Esophagus muscularis mucosa (tissue), 4 donors: ENCODE measurements at regions not wholly inside any gene's neighbourhood (a gene's known extent, or its start where the extent isn't known, plus 50 kb on each side); places are given as distances from the start of the nearest gene placed in this dataset.

Experiments used
- DNase-seq: peaks from one replicate; pipeline ENCODE4 v3.0.0-alpha.2; 2017; ENCODE audit errors: extremely low spot score
- H3K27ac ChIP-seq, 4 donors: fragments of 200-600 bp; sonication (generic); replicated peaks in 1 of 4; 1 replicate in 3 of 4; 2 replicates in 1 of 4; pipeline ENCODE4 v1.5.1; 2016 to 2019; ENCODE audit warnings: mild to moderate bottlenecking in 1 of 4
- H3K27me3 ChIP-seq, 4 donors: fragments of 200-600 bp; sonication (generic); one replicate each; pipeline versions ENCODE4 v1.5.1 to v1.6.0; 2016 to 2019
- H3K36me3 ChIP-seq, 4 donors: fragments of 200-600 bp; sonication (generic); one replicate each; pipeline ENCODE4 v1.5.1; 2016 to 2019
- H3K4me1 ChIP-seq, 4 donors: fragments of 200-600 bp; sonication (generic); one replicate each; pipeline ENCODE4 v1.5.1; 2016 to 2019
- H3K4me3 ChIP-seq, 4 donors: fragments of 200-600 bp; sonication (generic); 1 replicate in 2 of 4; 2 replicates in 2 of 4; pipeline ENCODE4 v1.5.1; 2016 to 2019; ENCODE audit warnings: mild to moderate bottlenecking in 4 of 4, moderate library complexity in 1 of 4
- H3K9me3 ChIP-seq, 4 donors: fragments of 200-600 bp; sonication (generic); 1 replicate in 3 of 4; 2 replicates in 1 of 4; pipeline ENCODE4 v1.5.1; 2016 to 2019
- EP300 ChIP-seq: sonication (generic); formaldehyde crosslinking; IDR thresholded peaks from one replicate; pipeline ENCODE4 v1.6.1; 2017; ENCODE audit warnings: antibody characterized with exemption
- POLR2A ChIP-seq: fragments of 450-650 bp; IDR thresholded peaks from one replicate; pipeline ENCODE4 v1.6.1; 2017; ENCODE audit warnings: antibody characterized with exemption, moderate library complexity, mild to moderate bottlenecking, low read depth
- POLR2AphosphoS5 ChIP-seq, 2 donors: sonication (generic); formaldehyde crosslinking; IDR thresholded peaks; one replicate each; pipeline ENCODE4 v1.6.1; 2017; ENCODE audit warnings: antibody characterized with exemption in 2 of 2
- WGBS: methylation state at CpG from one replicate; pipeline ENCODE4 v1.1.5; 2018; 5-methylcytosine and 5-hydroxymethylcytosine counted together
- intact Hi-C: fragments of 100-400 bp; cut with DNase I; formaldehyde crosslinking; loops from one replicate; pipeline ENCODE4 v1.15.1; 2023
- TF ChIP-seq, protein P1 (sequence below), 3 experiments: fragments of 200-600 bp in 2 of 3; fragments of 450-650 bp in 1 of 3; sonication (generic) in 2 of 3; IDR thresholded peaks; one replicate each; pipeline ENCODE4 v1.5.1; 2017 to 2019; ENCODE audit warnings: antibody characterized with exemption in 3 of 3, mild to moderate bottlenecking in 2 of 3, moderate library complexity in 1 of 3

DNA sequence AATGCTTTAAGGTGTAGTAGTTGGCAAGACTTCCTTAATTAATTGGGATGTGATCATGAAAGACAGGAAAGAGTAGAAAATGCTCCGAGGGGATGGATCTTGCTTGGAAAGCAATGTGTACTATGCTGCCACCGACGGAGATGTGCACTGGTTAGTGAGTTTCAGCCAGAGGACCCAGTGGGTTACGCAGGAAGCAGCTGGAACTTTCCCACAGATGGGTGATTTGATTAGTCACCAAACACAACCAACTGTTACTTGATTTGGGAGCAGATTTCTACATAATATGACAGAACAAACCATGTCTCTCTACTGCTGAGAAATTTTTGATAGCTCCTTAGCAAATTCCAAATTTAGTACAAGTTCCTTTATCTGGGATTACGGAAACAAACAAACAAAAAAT lies 245.4 kb upstream of the MCTP2 start:
- Histone ChIP-seq H3K27ac (no peak overlapping the region), H3K9me3 (no peaks in the 10 kb centered on the region), H3K4me3 (no peak overlapping the region), H3K27me3 (no peaks in the 10 kb centered on the region), H3K4me1 (peaks cover 0 to 57% (median 51%) of the 10 kb centered on the region in 4 donors), H3K36me3 (no peaks in the 10 kb centered on the region)
- 80% methylated on average over 5 of the region's 5 CpGs for WGBS
- DNase-seq: no peak
- TF ChIP-seq POLR2A: no peak
- TF ChIP-seq, protein P1, sequence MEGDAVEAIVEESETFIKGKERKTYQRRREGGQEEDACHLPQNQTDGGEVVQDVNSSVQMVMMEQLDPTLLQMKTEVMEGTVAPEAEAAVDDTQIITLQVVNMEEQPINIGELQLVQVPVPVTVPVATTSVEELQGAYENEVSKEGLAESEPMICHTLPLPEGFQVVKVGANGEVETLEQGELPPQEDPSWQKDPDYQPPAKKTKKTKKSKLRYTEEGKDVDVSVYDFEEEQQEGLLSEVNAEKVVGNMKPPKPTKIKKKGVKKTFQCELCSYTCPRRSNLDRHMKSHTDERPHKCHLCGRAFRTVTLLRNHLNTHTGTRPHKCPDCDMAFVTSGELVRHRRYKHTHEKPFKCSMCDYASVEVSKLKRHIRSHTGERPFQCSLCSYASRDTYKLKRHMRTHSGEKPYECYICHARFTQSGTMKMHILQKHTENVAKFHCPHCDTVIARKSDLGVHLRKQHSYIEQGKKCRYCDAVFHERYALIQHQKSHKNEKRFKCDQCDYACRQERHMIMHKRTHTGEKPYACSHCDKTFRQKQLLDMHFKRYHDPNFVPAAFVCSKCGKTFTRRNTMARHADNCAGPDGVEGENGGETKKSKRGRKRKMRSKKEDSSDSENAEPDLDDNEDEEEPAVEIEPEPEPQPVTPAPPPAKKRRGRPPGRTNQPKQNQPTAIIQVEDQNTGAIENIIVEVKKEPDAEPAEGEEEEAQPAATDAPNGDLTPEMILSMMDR (IDR thresholded peaks at IDR 0.05): no peak
- intact Hi-C loops: no loop called here

DNA sequence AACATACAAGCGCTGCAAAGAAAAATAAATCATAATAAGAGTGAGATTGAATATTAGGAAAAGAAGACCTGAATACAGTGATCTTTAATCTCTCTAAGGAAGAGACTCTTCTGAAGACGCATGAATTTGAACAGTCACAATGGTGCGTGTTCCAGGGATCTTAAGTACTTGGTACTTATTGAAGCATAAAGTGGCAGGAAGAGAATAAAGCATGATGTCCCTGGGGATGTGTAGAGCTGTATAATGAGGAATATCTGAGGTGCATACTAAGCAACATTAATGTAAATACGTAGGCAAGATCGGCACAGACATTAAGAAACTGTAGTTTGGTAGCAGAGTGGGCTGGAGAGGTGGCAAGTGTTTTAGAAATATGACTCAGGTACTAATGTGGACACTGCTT lies 246.2 kb upstream of the MCTP2 start:
- WGBS: 95% methylated on average over 5 of the region's 5 CpGs
- TF ChIP-seq, protein P1 (IDR thresholded peaks at IDR 0.05): no peak
- TF ChIP-seq POLR2AphosphoS5 (IDR thresholded peaks at IDR 0.05) (no peak), POLR2A (no peak), EP300 (no peak)
- Histone ChIP-seq H3K27ac (no peak overlapping the region), H3K4me1 (peaks cover 0 to 64% (median 58%) of the 10 kb centered on the region in 4 donors), H3K36me3 (no peaks in the 10 kb centered on the region), H3K4me3 (no peak overlapping the region), H3K27me3 (no peaks in the 10 kb centered on the region), H3K9me3 (no peaks in the 10 kb centered on the region)
- no peak for DNase-seq
- intact Hi-C loops: no loop called here

DNA sequence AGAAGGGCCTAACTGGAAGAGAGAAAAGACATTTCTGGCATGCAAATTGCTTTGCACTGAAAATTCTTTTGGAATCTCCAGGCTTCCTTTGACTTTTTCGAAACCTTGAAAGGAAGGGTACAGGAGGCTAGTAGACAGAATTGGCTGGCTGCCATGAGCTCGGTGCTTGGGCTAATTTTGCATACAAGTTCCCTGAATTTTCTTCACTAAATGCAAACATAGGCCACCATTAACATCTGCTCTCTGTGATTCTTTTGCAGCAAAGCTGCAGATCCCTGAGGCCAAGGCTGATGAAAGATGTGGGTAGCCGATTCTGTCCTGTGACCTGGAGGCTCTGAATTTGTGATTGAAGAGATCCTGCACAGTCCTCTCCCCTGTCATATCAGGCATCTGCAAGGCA lies 247.8 kb upstream of the MCTP2 start:
- Histone ChIP-seq H3K27ac (peak overlapping the region in 3 of 4 donors; percentile 58 to 74 (median 73)), H3K36me3 (no peaks in the 10 kb centered on the region), H3K4me3 (no peak overlapping the region), H3K9me3 (no peaks in the 10 kb centered on the region), H3K27me3 (no peaks in the 10 kb centered on the region), H3K4me1 (peaks cover 0 to 56% (median 48%) of the 10 kb centered on the region in 4 donors)
- 20% methylated on average over 3 of the region's 3 CpGs for WGBS
- intact Hi-C loops: no loop called here
- TF ChIP-seq EP300 (no peak), POLR2A (no peak), POLR2AphosphoS5 (IDR thresholded peaks at IDR 0.05) (no peak)
- TF ChIP-seq, protein P1 (IDR thresholded peaks at IDR 0.05): no peak
- DNase-seq: no peak

DNA sequence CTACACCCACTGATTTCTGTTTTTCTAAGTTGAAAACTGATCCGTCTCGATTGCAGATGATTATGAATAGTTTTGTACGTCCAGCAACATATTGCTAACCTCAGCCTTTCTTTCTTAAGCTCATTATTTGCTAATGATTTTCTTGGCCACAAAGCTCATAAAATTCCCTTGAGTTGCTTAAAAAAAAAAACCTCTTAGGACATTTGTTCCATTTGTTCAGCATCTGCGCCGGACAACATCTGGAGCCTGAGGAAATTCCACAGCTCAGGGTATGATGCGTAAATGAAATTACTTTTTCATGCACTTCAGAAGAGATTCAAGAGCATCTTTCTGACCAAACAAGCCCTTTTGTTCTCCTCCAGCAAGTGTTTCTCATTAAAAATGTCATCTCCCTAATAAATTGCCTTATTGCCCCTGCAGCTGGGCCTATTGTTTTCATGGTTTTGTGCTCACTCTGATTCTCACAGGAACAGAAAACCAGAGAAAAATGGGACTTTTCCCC lies 249.1 kb upstream of the MCTP2 start:
- intact Hi-C loops: no loop called here
- Histone ChIP-seq H3K27me3 (no peaks in the 10 kb centered on the region), H3K36me3 (no peaks in the 10 kb centered on the region), H3K9me3 (no peaks in the 10 kb centered on the region), H3K4me3 (no peak overlapping the region), H3K4me1 (peaks cover 0 to 56% (median 43%) of the 10 kb centered on the region in 4 donors), H3K27ac (peak overlapping the region; percentile 58 to 74 (median 70))
- 64% methylated on average over 6 of the region's 6 CpGs for WGBS
- TF ChIP-seq, protein P1 (IDR thresholded peaks at IDR 0.05): no peak
- TF ChIP-seq POLR2AphosphoS5 (IDR thresholded peaks at IDR 0.05) (peak; percentile 7 to 46), POLR2A (no peak), EP300 (no peak)
- DNase-seq: no peak

DNA sequence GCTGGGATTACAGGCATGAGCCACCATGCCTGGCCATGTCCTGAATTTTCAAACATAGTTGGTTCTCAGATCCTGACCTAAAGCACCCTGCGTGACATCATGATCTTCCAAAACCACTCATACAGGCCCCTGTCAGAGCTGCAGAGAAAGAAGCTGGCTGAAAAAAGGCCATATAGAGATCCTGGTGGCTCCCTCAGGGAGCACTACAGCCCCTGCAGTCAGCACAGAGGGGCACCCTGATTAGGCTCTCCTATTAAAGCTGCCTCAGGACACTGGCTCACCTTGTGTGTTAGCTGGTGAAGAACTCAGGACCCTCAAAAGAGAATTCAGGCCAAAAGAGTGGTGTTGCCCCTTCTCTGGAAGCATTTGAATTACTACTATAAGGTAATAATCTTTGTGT lies 249.7 kb upstream of the MCTP2 start:
- intact Hi-C loops: no loop called here
- TF ChIP-seq EP300: no peak
- no peak for TF ChIP-seq POLR2A
- TF ChIP-seq, protein P1 (IDR thresholded peaks at IDR 0.05): no peak
- Histone ChIP-seq H3K36me3 (no peaks in the 10 kb centered on the region), H3K27me3 (no peaks in the 10 kb centered on the region), H3K9me3 (no peaks in the 10 kb centered on the region), H3K4me1 (peaks cover 0 to 56% (median 43%) of the 10 kb centered on the region in 4 donors), H3K4me3 (no peak overlapping the region), H3K27ac (peak overlapping the region; percentile 42 to 69 (median 55))
- no CpG with 5 or more reads among the region's 1 CpG for WGBS
- no peak for DNase-seq
